ENCODE measurements at regions not wholly inside any gene's neighbourhood (a gene's known extent, or its start where the extent isn't known, plus 50 kb on each side); places are given as distances from the start of the nearest gene placed in this dataset.

- TF ChIP-seq, protein P1, sequence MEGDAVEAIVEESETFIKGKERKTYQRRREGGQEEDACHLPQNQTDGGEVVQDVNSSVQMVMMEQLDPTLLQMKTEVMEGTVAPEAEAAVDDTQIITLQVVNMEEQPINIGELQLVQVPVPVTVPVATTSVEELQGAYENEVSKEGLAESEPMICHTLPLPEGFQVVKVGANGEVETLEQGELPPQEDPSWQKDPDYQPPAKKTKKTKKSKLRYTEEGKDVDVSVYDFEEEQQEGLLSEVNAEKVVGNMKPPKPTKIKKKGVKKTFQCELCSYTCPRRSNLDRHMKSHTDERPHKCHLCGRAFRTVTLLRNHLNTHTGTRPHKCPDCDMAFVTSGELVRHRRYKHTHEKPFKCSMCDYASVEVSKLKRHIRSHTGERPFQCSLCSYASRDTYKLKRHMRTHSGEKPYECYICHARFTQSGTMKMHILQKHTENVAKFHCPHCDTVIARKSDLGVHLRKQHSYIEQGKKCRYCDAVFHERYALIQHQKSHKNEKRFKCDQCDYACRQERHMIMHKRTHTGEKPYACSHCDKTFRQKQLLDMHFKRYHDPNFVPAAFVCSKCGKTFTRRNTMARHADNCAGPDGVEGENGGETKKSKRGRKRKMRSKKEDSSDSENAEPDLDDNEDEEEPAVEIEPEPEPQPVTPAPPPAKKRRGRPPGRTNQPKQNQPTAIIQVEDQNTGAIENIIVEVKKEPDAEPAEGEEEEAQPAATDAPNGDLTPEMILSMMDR (IDR thresholded peaks at IDR 0.05): no peak
- no peak for TF ChIP-seq POLR2AphosphoS5 (IDR thresholded peaks at IDR 0.05; ENCODE audit: insufficient read depth in 1 of 2, low read depth in 1 of 2)
- no peak for TF ChIP-seq POLR2A (IDR thresholded peaks at IDR 0.05)
These were observed 309.0 kb upstream of the PMFBP1 start for GRCh38 chr16:72480911-72481310.

All from vagina (tissue), 2 donors.